ENCODE measurements at regions not wholly inside any gene's neighbourhood (a gene's known extent, or its start where the extent isn't known, plus 50 kb on each side); places are given as distances from the start of the nearest gene placed in this dataset.

DNA sequence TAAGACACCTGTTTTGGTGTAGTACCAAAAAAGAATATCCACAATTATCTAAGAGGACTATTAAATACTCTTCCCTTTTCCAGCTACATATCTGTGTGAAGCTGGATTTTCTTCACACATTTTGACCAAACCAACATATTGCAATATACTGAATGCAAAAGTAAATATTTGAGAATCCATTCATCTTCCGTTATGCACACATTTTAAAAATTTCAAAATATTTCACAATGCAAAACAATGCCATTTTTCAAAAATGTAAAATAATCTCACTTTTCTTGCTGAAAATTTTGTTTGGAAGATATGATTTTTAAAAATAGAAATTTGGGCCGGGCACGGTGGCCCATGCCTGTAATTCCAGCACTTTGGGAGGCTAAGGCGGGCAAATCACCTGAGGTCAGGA, 133.9 kb upstream of the FUT8 start:
- no peak for DNase-seq

- no peak for DNase-seq
Observed at GRCh38 chr14:65279510-65279909, 133.0 kb upstream of the FUT8 start.

DNA sequence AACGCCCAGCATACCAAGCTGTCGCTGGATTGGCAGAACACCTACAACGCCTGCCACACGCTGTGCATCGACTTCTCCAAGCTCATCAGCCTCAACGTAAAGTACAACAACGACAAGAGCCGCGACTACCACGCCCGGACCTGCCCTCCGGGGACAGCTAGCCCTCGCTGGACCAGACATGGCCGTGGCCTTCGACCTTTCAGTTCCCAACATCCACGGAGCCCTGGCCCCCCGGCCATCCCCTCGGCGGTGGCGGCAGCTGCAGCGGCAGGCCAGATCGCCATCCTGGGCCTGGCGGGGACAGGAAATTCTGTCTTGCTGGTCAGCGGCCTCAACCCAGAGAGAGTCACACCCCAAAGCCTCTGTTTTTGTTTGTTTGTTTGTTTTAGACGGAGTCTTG, 132.6 kb upstream of the FUT8 start:
- no peak for DNase-seq

GRCh38 chr14:65280653-65281052, 131.9 kb upstream of the FUT8 start:
- DNase-seq: no peak

DNA sequence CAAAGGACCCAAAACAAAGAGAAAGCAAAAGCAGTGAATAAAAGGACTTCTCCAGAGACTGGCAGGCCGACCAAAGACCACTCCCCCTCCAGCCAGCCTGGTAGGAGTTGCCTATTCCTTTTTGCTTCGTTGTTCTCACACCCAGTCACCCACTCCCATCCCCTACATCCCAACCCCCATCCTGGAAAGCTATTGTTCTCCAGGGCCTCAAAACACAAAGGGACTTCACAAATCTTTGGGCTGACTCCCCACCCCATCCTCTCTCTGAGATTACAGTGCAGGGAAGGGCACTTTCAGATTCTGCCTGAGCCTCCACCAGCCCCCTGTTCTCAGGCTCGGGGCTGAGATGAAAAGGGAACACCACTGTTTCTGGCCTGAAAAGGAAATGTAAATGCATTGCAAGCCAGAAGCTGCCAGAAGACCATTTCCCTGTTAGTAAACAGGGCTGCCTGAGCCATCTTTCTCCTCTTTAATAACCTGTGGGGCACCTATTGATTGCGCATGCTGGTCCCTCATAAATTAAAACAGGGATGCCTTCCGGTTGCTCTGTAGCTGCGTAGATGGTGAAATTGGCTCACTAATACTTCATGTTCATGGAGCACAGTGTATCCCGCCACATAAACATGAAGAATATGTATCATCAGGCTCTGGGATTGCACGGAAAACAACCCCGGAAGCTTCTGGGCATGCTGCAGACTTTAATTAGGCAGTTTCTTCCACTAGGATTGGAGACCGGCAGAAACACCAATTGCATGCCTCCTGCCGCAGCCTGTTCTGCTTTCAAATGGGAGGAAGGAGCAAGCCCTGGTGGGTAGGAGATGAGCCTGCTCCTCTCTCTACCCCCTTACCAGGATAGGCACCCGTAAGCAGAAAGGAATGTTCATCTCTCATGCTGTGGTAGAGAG, 130.3 kb upstream of the FUT8 start:
- peak in 55 of 56 donors; percentile 12 to 94 (median 78) for DNase-seq

DNA sequence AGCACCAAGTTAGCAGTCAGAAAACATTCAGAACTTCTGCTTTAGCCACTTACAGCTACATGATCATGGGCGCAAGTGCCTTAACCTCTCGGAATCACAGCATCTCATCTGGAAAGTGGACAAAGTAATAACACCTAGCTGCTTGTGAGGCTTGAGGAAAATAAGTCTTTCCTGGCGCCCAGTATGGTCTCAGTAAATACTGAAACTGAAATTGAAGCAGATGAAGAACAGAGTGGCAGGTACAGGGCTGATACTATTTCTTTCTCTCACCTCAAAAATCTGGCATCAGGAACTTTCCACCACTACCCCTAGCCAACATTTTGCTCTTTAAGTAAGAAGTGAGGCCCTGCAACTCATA, 129.7 kb upstream of the FUT8 start:
- no peak for DNase-seq

DNA sequence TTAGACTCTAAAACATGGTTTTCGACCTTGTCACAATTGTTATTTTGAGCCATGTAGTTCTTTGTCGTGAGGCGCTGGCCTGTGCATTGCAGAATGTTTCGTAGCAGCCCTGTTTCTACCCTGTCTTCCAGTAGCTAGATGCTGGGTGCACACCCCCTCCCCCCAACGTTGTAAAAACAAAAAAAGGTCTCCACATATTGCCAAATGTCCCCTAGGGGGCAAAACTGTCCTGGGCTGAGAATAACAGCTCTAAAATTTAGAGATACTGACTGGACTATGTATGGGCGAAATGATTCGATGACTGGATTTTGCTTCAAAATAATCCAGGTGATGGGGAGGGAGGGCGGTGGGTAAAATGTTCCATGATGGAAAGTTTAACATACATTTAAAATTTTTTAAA, 126.1 kb upstream of the FUT8 start:
- peak in 6 of 56 donors; percentile 8 to 29 (median 14) for DNase-seq

- no peak for DNase-seq
Observed at GRCh38 chr14:65287264-65288131, 125.0 kb upstream of the FUT8 start.

- no peak for DNase-seq
Observed at GRCh38 chr14:65290830-65291229, 121.7 kb upstream of the FUT8 start.

DNA sequence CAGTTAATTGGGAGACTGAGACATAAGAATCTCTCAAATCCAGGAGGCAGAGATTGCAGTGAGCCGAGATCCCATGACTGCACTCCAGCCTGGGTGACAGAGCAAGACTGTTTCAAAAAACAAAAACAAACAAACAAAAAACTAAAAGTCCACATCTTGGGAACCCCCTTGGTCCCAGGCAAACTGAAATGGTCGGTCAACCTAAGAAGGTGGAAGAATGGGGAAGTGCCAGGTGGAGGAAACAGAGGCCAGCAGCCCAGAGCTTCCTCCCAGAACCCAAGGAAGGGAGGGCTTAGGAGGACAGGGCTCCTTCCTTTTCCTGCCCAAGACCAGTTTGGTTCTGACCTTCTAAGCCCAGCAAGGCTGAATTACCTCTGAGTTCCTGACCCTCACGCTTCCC, 121.0 kb upstream of the FUT8 start:
- no peak for DNase-seq

DNA sequence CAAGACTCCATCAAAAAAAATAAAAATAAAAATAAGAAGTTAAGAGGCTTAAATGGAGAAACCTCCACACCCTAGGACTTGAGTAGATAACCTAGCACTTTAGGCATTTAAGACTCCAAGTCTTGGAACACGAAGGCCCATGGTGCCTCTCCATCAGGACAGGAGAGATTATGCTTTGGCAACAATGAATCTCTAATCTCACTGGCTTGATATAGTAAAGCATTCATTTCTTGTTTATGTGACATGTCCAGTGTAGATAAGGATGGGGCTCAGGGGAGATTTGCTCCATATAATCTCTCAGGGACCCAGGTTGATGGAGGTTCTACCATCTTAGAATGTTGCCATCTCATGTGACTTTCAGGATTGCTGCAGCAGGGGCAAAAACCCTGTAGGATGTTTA, 117.7 kb upstream of the FUT8 start:
- no peak for DNase-seq

DNA sequence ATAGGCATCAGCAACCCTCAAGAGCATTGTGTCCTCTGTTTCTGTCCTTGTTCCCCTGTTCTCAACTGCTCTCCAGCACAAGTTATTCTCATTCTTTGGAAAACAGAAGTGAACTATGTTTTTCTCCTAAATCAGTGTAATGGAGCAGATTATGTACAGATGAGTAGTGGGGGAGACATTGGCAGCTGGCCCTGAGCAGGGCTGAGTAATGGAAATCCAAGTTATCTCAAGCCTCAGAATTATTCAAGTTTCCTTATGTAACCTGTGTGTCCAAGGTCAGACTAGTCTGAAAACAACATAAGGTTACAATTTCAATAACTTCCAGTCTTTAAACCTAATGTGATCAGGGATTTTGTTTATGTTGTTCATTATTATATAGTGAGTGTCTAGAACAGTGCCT, 116.1 kb upstream of the FUT8 start:
- DNase-seq: no peak

GRCh38 chr14:65296876-65297275, 115.7 kb upstream of the FUT8 start:
- no peak for DNase-seq

DNA sequence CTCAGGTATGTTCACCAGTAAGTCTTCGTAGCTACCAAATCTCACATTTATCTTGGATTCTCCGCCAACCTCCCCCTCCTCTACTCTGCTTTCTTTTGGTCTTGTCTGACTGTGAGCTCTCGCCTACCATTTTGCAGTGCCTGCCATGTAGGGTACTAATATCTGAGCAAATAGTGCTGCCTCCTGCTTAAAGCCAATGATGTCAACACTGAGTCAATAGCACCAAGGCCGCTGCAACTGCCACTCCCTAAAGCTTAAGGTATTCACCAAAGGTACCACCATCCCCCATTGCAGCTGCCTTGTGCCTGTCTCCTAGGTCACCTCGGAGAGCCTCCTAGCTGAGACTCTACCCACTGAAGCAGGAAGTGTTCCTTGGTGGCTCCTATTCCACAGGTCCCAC, 114.8 kb upstream of the FUT8 start:
- no peak for DNase-seq

DNA sequence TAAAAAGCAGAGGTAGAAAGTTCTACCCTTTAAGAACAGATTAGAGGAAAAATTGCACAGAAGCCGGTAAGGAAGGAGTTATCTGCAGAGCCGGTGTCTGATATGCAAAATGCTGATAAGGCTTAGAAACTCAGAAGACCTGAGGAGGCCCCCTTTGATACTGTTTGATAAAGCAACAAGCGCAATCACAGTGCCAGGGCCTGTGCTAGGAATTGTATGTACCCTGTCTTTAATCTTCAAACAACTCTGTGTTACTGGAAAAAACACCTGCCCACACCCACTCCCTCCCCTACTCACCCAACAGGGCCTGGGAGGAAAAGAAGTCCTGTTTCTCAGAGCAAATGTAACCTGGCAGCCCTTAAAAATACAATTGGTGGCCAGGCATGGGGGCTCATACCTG, 112.7 kb upstream of the FUT8 start:
- no peak for DNase-seq

- DNase-seq: no peak
Observed at GRCh38 chr14:65301862-65302539, 110.5 kb upstream of the FUT8 start.

DNA sequence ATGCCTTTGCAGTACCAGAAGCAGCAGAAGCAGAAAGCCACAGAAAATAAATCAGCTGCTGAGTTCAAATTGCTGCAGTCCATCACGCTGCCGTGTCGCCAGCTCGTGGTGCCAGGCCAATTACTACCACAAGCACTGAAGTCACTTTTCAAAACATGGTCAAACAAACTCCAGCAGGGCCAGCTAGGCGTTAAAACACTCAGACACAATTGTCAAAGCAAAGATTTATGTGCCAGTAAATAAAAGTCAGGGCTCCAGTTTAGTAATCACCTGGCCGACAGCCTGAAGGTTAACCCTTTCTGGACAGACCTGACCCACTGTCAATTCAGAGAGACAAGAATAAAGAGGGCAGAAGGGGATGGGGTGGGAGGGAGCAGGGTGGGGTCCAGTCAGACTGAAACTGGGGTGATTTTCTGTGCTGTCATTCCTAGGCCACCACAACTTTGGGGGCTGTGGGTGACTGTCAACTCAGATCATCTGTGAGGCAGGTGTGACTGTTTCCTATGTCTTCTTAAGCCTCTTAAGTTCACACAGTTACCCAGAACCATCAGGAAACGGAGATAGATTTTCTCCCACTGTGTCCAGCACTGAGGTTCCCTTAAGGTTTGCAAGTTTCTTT, 109.8 kb upstream of the FUT8 start:
- peak in 1 of 56 donors; percentile 2 for DNase-seq

DNA sequence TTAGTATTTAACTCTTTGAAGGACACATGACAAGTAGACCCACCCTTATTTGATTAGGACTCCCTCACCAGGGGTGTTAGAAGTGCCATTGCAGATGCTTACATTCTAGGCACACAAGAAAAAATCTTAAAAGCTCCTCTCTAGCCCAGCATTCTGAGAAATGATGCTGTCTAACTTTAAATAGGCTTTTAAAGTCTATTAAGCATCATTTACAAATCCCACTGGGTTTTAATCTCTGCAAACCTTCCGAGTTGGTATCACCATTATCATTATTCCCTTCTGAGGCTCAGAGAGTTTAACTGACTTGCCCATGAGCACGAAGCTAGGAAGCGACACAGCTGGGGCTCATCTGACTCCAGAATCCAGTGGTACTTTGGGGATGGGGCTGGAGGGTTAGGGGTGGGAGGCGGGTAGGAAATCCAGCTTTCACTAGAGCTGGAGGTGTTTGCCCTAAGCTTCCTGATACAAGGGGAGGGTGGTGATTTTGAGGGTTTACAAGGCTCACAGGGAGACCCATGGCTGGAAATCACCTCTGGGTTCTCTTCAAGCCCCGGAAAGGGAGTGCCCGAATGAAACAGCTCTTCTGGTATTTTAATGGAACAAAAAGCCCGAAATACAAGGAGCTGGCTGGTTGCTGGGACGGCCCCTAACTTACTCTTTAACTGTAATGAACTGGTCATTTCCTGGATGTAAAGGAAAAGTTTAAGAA, 109.2 kb upstream of the FUT8 start:
- no peak for DNase-seq

DNA sequence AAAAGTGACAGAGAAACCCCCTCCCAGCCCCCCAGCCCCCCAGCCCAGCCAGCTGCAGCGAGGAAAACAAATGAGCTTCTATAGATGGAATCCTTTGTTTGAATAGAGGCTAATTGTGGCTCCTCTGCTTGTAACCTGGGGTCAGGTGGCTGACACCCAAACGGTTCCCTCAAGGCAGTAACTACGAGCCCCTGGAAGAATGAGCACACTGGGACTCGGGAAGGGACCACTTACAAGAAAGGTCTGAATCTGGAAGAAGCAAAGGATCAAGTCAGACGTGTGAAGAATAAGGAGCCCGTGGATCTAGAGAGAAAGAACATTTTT, 108.7 kb upstream of the FUT8 start:
- DNase-seq: no peak

DNA sequence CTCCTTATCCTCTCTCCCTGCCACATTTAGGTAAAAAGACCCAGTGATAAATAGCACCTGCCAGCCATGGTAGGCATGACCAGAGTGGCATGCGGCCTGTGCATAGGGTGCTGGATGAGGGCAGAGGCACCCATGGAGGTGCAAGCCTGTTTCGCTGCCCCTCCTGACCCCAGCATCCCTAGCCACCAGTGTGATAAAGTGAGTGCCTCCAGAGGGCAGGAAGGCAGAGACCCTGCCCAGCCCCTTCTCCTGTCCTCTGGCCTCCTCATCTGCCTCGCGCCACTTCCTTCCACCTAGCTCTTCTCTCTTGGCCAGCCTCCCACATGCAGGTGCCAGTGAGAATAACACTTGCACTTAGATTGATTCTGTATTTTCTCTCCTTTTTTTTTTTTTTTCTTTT, 108.3 kb upstream of the FUT8 start:
- DNase-seq: no peak

DNA sequence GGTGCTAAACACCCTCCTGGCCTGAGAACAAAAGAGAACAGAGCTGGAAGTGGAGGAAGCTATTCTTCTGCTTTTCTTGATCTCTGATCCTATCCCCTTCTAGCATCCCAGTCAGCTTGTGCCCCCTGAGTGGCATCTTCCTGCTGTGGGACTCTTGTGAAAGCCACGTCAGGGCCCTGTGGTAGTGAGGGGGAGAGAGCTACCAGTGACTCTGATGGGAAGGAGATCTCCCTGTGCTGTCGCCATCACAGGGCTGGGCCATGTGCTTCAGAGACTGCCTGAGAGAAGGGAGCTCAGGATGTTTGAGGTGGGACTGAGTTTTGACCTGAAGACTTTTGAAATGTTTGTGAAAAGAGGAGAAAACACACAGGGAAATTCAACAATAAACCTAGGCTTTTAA, 107.6 kb upstream of the FUT8 start:
- no peak for DNase-seq

All from nucleus accumbens (tissue), 56 donors.